Left renal pelvis (tissue), 4 donors: ENCODE measurements at regions not wholly inside any gene's neighbourhood (a gene's known extent, or its start where the extent isn't known, plus 50 kb on each side); places are given as distances from the start of the nearest gene placed in this dataset.
A peak's percentile ranks its signal among the peaks of the same experiment; 100 is the strongest.

ENCODE experiments used
- DNase-seq, 4 donors: peaks; one replicate each; pipeline ENCODE4 v3.0.0-alpha.2; 2013; ENCODE audit warnings: low read depth in 4 of 4, low spot score in 3 of 4

- DNase-seq, result no peak
These were observed 291.8 kb downstream of the CDH10 start for GRCh38 chr5:24353016-24353415.

- DNase-seq, result peak in 1 of 4 donors; percentile 32
These were observed 291.2 kb downstream of the CDH10 start for GRCh38 chr5:24353611-24354010.

- DNase-seq, result no peak
These were observed 280.8 kb downstream of the CDH10 start for GRCh38 chr5:24363789-24364481.

- DNase-seq, result no peak
These were observed 280.1 kb downstream of the CDH10 start for GRCh38 chr5:24364711-24365110.

GRCh38 chr5:24365406-24365805, 279.4 kb downstream of the CDH10 start:
- DNase-seq, result no peak

- no peak for DNase-seq
These were observed 277.6 kb downstream of the CDH10 start for GRCh38 chr5:24367216-24367615.

GRCh38 chr5:24368115-24368514, 276.7 kb downstream of the CDH10 start:
- DNase-seq, result no peak

- DNase-seq, result no peak
These were observed 268.6 kb downstream of the CDH10 start for GRCh38 chr5:24376210-24376609.

- DNase-seq, result no peak
These were observed 268.2 kb downstream of the CDH10 start for GRCh38 chr5:24376616-24377015.

- no peak for DNase-seq
These were observed 262.8 kb downstream of the CDH10 start for GRCh38 chr5:24381861-24382489.

- no peak for DNase-seq
These were observed 259.7 kb downstream of the CDH10 start for GRCh38 chr5:24385070-24385469.

- DNase-seq, result no peak
These were observed 259.2 kb downstream of the CDH10 start for GRCh38 chr5:24385617-24386016.

GRCh38 chr5:24388448-24388847, 256.3 kb downstream of the CDH10 start:
- no peak for DNase-seq

GRCh38 chr5:24389968-24390367, 254.8 kb downstream of the CDH10 start:
- no peak for DNase-seq

- DNase-seq, result no peak
These were observed 253.0 kb downstream of the CDH10 start for GRCh38 chr5:24391816-24392215.

- no peak for DNase-seq
These were observed 247.2 kb downstream of the CDH10 start for GRCh38 chr5:24397601-24398000.

GRCh38 chr5:24401773-24402172, 243.0 kb downstream of the CDH10 start:
- DNase-seq, result no peak

GRCh38 chr5:24407466-24407865, 237.3 kb downstream of the CDH10 start:
- DNase-seq, result no peak

- DNase-seq, result no peak
These were observed 216.4 kb downstream of the CDH10 start for GRCh38 chr5:24428345-24428744.

GRCh38 chr5:24433555-24433954, 211.2 kb downstream of the CDH10 start:
- no peak for DNase-seq
